ENCODE measurements at regions not wholly inside any gene's neighbourhood (a gene's known extent, or its start where the extent isn't known, plus 50 kb on each side); places are given as distances from the start of the nearest gene placed in this dataset.

GRCh38 chr5:73234204-73234555, 61.2 kb downstream of the TMEM174 start:
- FAIRE-seq, result no peak
- no peak for DNase-seq (ENCODE audit: extremely low spot score, insufficient read length, low read depth)

DNA sequence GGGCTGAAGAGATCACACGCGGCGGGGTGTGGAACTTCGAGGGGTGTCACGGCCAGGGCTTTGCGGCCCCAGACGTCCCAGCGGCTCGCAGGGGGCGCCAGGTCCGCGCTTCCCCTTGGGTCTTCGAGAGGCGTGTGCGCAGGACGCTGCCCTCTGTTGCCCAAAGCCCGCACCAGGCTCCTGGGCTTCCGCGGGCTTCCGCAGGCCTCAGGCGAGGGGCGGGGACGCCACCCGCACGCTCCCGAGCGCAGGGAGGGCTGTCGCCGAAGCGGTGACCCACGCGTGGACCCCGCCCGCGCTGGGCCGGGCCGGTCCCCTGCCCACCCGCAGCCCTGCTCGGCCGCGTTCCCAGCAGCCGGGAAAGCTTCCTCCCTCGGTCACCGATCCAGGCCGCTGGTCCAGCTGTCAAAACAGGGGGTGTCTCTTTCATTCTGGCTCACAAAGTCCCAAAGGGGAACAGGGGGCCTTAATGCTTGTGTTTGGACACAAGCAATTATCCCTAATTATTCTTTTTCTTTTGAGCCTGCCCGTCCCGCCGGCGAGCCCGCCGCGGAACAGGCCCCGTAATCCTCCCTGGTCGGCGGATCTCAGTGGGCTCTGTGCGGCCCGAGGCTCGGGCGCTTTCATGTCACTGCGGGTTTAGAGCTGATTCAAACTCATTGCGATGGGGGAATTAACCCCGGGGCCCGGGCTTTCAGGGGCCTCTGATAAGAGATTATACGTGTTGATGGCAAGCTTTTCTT, 60.6 kb downstream of the TMEM174 start:
- FAIRE-seq (no peak), DNase-seq (ENCODE audit: extremely low spot score, insufficient read length, low read depth) (no peak)

GRCh38 chr5:73233053-73233460, 60.1 kb downstream of the TMEM174 start:
- DNase-seq (ENCODE audit: extremely low spot score, insufficient read length, low read depth), result no peak
- no peak for FAIRE-seq

GRCh38 chr5:73232266-73233041, 59.5 kb downstream of the TMEM174 start:
- DNase-seq (ENCODE audit: extremely low spot score, insufficient read length, low read depth) (no peak), FAIRE-seq (no peak)

DNA sequence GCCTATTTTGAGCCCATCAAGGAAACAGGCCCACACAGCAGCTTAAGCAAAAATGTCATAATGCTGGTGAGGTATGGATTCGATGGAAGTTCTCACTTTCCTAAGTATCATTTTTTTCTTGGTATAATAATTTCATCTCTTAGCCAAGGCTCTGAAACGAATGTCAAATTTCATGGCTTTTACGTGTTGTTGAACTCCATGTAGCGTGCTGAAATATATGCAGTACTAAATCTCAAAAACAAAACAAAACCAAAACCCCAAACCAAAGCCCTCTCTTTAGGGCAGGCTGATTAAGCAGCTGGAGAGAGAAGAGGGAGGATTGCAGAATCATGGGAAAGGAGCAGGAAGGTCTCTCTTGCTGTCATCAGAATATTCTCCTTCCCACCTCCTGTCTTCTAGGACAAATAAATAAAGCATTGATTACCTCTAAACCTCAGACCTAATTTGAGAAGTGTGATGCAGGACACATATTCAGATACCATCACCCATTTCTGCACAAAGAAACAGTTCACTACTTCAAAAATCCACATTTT, 58.3 kb downstream of the TMEM174 start:
- DNase-seq (ENCODE audit: extremely low spot score, insufficient read length, low read depth), result no peak
- no peak for FAIRE-seq

DNA sequence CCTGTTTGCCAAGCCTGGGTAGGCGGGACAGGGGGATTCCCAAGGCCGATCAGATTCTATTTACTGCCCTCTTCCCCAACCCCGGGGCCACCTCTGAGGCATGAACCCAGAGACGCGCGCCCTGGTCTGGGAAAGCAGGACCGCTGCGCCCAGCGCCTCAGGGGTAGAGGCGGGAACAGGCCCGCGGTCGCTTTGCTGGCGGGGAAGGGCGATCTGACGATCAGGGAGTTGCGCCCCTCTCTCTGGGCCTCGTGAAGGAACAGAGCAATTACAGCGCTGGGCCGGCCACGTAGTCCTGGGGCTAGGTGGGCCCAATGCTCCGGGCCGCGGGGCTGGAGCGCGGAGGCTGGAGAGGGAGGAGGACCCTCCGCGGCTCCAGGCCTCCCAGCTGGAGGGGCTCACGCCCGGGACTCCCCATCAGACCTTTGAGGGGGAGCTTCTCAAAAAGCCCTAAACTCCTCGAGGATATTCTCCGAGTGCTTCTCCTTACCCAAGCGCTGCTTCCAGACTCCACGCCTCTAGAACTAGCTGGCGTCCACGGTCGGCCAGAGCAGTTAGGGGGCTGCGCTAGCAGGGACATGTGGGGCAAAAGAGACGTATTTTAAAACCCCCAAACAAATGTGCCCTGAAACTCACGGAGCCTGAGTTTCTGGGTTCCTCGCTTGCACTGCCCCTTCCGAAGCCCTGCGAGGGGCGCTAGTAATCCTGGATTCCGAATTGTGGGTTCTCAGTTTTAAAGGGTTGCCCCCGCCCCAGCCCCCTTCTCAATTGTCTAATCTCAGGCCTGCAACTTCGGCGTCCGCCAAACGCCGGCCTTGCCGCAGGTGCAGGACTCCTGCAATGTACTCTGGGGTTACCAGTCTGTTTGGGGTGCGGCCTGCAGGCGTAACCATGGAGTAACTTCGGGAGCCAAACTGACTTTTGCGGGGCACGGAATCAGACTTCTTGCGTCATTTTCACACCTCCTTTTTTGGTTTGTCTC, 57.6 kb downstream of the TMEM174 start:
- DNase-seq (ENCODE audit: extremely low spot score, insufficient read length, low read depth) (no peak), FAIRE-seq (no peak)

DNA sequence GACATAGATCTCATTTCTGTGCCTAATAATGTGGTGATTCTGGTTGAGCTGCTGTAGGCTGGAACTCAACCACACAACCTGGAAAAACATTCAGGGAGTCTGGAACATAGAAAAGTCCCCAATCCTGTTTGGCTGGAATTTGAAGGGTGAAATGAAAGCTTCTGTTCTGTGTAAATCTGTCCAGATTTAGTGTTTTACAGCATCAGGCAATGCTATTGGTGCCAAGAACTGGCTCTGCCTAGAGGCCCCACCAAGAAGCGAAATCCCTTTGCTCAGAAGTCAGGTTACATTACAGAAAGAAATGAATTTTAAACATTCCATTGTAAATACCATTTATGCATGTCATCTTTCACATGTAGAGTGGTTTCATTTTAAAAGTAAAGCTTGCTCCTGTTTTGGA, 56.3 kb downstream of the TMEM174 start:
- DNase-seq (ENCODE audit: extremely low spot score, insufficient read length, low read depth) (no peak), FAIRE-seq (no peak)

DNA sequence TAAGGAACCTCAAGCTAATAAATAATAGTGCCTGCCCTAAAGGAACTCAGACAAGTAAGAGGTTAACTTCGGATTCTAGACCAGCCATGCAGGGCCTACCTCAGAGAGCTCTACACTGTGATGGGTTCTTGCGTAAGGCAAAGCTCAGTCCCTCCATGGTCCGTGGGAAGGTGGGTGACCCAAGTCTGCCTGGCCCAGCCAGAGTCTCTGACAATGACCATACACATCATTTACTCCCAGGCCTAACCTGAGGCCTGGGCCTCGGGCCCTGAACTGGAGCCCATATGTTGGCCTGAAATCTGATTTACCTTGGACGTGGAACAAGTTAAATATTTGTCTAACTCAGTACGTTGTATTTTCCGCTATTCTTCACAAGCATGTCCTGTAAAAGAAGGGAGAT, 55.1 kb downstream of the TMEM174 start:
- FAIRE-seq, result no peak
- DNase-seq (ENCODE audit: extremely low spot score, insufficient read length, low read depth), result no peak
